Kidney (tissue), 13 donors: ENCODE measurements at regions not wholly inside any gene's neighbourhood (a gene's known extent, or its start where the extent isn't known, plus 50 kb on each side); places are given as distances from the start of the nearest gene placed in this dataset.

Experiments used
- DNase-seq, 5 donors: peaks; one replicate each; pipeline ENCODE4 v3.0.0-alpha.2; 2013 to 2020
- FAIRE-seq: peaks from 2 replicates; lab custom pipeline; 2012; peaks lifted over from hg19 to GRCh38; lab: Jason Lieb, UNC
- H3K27ac ChIP-seq, 2 donors: one replicate each; pipeline ENCODE4 v1.7.0; 2013; ENCODE audit warnings: low read depth in 2 of 2, low read length in 2 of 2, inconsistent platforms in 1 of 2
- H3K27me3 ChIP-seq: one replicate; pipeline ENCODE4 v1.7.1; 2013; ENCODE audit warnings: low read length, inconsistent platforms; ENCODE audit not compliant: control insufficient read depth, insufficient read depth
- H3K36me3 ChIP-seq, 3 donors: one replicate each; pipeline versions ENCODE4 v1.7.0 to v1.7.1; 2013; ENCODE audit warnings: low read length in 3 of 3, control low read depth in 1 of 3, inconsistent platforms in 1 of 3; ENCODE audit not compliant: insufficient read depth in 3 of 3, control insufficient read depth in 2 of 3
- H3K4me1 ChIP-seq, 3 donors: one replicate each; pipeline versions ENCODE4 v1.7.0 to v1.7.1; 2013; ENCODE audit warnings: low read length in 3 of 3, inconsistent platforms in 1 of 3, low read depth in 1 of 3; ENCODE audit not compliant: control insufficient read depth in 2 of 3, insufficient read depth in 2 of 3
- H3K4me3 ChIP-seq, 3 donors: one replicate each; pipeline versions ENCODE4 v1.7.0 to v1.8.1; 2013; ENCODE audit warnings: low read length in 3 of 3, control low read depth in 1 of 3, inconsistent platforms in 1 of 3
- H3K9ac ChIP-seq, 3 donors: one replicate each; pipeline versions ENCODE4 v1.7.0 to v1.7.1; 2013; ENCODE audit warnings: low read length in 3 of 3, control low read depth in 1 of 3, inconsistent platforms in 1 of 3
- H3K9me3 ChIP-seq, 3 donors: one replicate each; pipeline versions ENCODE4 v1.7.0 to v1.7.1; 2013; ENCODE audit warnings: low read length in 3 of 3, control low read depth in 1 of 3, inconsistent platforms in 1 of 3; ENCODE audit not compliant: control insufficient read depth in 2 of 3, insufficient read depth in 1 of 3
- intact Hi-C: fragments of 100-400 bp; cut with DNase I; formaldehyde crosslinking; loops from one replicate; pipeline ENCODE4 v1.11.1; 2022
- TF ChIP-seq, protein P1 (sequence below): IDR thresholded peaks from 3 replicates; pipeline ENCODE4 v1.5.1; 2012; ENCODE audit warnings: mild to moderate bottlenecking, moderate library complexity, borderline replicate concordance; ENCODE audit not compliant: insufficient read depth; ENCODE audit errors: extremely low read depth
- donor health status: control.
- donor health status: control.
- donor health status: control.
- donor health status: control.
- donor health status: control.
- donor health status: DM: yes; HTN: yes; CAD: no.
- donor health status: Normal renal cell carcinoma (clear cell type).

DNA sequence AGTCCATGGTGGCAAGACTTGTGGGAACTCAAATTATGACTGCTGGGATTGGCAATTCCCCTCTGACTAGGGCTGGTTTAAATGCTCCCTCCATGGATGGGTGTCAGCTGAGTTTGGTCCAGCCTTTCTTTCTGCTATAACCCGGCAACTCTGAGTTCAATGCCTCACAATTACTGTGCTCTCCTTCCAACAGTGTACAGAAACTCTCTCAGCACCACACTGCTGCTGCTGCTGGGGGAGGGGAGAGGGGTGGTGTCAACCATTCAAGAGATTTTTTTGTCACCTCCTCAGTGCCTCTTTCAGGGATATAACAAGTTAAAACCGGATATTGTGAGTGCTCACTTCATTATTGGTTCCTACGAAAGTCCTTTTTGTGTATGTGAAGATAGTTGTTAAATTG, 830.3 kb upstream of the NXPH2 start:
- Histone ChIP-seq H3K9ac (no peak overlapping the region), H3K27ac (no peak overlapping the region), H3K27me3 (no peaks in the 10 kb centered on the region), H3K9me3 (no peaks in the 10 kb centered on the region), H3K4me1 (no peaks in the 10 kb centered on the region), H3K36me3 (no peaks in the 10 kb centered on the region), H3K4me3 (no peak overlapping the region)
- no peak for DNase-seq
- TF ChIP-seq, protein P1, sequence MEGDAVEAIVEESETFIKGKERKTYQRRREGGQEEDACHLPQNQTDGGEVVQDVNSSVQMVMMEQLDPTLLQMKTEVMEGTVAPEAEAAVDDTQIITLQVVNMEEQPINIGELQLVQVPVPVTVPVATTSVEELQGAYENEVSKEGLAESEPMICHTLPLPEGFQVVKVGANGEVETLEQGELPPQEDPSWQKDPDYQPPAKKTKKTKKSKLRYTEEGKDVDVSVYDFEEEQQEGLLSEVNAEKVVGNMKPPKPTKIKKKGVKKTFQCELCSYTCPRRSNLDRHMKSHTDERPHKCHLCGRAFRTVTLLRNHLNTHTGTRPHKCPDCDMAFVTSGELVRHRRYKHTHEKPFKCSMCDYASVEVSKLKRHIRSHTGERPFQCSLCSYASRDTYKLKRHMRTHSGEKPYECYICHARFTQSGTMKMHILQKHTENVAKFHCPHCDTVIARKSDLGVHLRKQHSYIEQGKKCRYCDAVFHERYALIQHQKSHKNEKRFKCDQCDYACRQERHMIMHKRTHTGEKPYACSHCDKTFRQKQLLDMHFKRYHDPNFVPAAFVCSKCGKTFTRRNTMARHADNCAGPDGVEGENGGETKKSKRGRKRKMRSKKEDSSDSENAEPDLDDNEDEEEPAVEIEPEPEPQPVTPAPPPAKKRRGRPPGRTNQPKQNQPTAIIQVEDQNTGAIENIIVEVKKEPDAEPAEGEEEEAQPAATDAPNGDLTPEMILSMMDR: no peak
- FAIRE-seq: no peak
- intact Hi-C loops: no loop called here

DNA sequence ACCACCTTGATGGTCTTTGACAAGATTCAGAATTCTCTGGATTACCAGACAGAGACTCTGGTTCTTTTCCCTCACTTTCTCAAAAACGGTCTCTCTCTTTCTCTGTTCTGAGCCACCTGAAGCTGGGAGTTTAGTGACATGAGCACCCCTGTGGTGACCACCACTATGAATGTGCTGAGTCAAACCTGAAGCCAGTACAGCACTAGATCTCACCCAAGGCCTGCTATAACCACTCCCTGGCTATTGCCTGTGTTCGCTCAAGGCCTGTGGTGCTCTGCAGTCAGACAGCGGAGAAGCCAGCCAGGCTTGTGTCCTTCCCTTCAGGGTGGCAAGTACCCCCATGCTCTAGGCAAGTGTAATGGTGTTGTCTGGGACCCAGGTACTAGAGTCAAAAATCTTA, 828.9 kb upstream of the NXPH2 start:
- intact Hi-C loops: no loop called here
- H3K9me3 ChIP-seq: no peaks in the 10 kb centered on the region
- H3K36me3 ChIP-seq: no peaks in the 10 kb centered on the region
- H3K9ac ChIP-seq: no peak overlapping the region
- no peak overlapping the region for H3K27ac ChIP-seq
- no peaks in the 10 kb centered on the region for H3K27me3 ChIP-seq
- H3K4me1 ChIP-seq: no peaks in the 10 kb centered on the region
- FAIRE-seq: no peak
- TF ChIP-seq, protein P1: no peak
- DNase-seq: no peak
- H3K4me3 ChIP-seq: no peak overlapping the region

DNA sequence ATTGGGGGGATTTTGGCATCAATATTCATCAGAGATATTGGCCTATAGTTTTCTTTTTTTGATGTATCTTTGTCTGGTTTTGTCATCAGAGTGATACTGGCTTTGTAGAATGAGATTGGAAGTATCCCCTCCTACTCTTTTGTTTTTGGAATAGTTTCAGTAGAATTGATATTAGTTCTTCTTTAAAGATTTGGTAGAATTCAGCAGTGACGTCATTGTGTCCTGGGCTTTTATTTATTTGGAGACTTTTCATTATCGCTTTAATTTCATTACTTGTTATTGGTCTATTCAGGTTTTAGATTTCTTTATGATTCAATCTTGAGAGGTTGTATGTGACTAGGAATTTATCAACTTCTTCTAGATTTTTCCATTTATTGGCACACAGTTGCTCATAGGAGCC, 825.5 kb upstream of the NXPH2 start:
- H3K27me3 ChIP-seq: no peaks in the 10 kb centered on the region
- intact Hi-C loops: no loop called here
- DNase-seq (no peak), FAIRE-seq (no peak)
- TF ChIP-seq, protein P1: no peak
- no peaks in the 10 kb centered on the region for H3K36me3 ChIP-seq
- no peaks in the 10 kb centered on the region for H3K4me1 ChIP-seq
- no peak overlapping the region for H3K4me3 ChIP-seq
- no peaks in the 10 kb centered on the region for H3K9me3 ChIP-seq
- H3K27ac ChIP-seq: no peak overlapping the region
- H3K9ac ChIP-seq: no peak overlapping the region

DNA sequence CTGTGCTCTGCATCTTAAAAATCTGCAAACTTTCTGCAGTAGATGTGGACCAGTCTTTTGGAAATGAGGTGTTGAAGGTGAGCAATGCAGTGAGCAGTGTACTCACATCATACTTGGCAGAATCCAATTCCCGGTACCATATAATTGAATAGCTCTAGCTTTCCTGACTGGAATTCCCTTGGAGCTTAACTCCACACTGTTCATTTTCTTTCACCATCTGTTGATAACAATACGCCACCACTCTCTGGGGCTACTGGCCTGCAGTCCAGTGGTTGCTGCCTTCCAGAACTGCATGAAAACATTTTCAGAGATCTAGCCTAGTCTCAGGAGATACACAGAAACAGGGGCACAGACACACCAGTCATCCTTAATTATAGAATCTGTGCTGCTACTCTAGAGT, 820.0 kb upstream of the NXPH2 start:
- intact Hi-C loops: no loop called here
- no peaks in the 10 kb centered on the region for H3K36me3 ChIP-seq
- no peak overlapping the region for H3K4me3 ChIP-seq
- FAIRE-seq: no peak
- TF ChIP-seq, protein P1: no peak
- no peak for DNase-seq
- H3K27ac ChIP-seq: no peak overlapping the region
- no peaks in the 10 kb centered on the region for H3K4me1 ChIP-seq
- H3K27me3 ChIP-seq: no peaks in the 10 kb centered on the region
- H3K9me3 ChIP-seq: no peaks in the 10 kb centered on the region
- no peak overlapping the region for H3K9ac ChIP-seq
